Gastrocnemius medialis (tissue), 4 donors: ENCODE measurements at regions not wholly inside any gene's neighbourhood (a gene's known extent, or its start where the extent isn't known, plus 50 kb on each side); places are given as distances from the start of the nearest gene placed in this dataset.

Experiments used
- CTCF ChIP-seq, 5 experiments: fragments of 450-650 bp in 3 of 5; fragments of 200-600 bp in 2 of 5; sonication (generic) in 2 of 5; IDR thresholded peaks in 4 of 5; conservative IDR thresholded peaks in 1 of 5; 1 replicate in 4 of 5; 2 replicates in 1 of 5; pipeline ENCODE4 v1.5.1; 2016 to 2019; ENCODE audit warnings: antibody characterized with exemption in 5 of 5, mild to moderate bottlenecking in 3 of 5, moderate library complexity in 3 of 5
- POLR2A ChIP-seq, 2 donors: fragments of 450-650 bp; IDR thresholded peaks; one replicate each; pipeline ENCODE4 v1.6.1; 2017; ENCODE audit warnings: antibody characterized with exemption in 2 of 2, mild to moderate bottlenecking in 2 of 2, moderate library complexity in 2 of 2

DNA sequence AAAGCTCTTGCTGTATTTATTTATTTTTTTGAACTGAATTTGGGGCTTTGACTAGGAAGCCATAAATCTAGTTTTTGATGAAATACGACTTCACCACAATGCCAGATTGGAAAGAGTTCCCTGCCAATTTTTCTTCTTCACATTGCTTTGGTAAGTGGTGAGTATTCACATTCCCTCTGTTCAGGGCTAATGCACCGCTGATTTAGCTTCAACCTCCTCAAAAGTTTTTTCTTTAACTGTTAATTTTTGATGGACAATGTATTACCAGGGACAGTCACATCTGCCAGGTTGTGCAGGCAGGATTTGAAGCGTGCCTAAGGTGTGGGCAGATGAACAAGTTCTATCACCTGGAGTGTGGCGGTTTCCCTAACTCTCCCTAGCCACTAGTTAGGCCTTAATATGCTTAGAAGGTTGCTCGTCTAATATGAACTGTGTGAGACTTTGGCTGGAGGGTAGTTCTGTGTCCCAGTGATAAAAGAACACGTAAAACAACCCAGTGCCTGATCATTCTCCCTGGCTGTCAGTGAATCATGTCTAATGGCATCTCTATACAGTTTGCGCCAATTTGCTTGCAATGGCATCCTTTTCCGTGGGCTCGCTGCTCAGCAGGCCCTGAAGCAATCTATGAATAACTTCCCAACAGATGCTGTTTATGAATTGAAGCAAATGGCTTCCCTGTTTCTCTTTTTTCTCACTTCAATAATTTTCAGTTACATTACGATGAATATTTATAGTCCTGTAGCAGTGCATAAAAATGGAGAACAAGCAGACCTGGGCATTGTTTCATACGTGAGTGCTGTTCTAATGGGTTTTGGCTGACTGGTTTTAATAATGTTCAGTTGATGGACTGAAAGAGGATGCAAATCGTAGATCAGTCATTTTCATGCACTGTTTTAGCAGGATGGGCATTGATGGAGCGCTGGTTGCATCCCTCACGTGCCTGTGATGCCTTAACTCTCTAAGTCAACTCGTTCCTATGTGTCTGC lies 243.2 kb upstream of the SUCLG2 start:
- TF ChIP-seq CTCF (IDR thresholded peaks at IDR 0.05 in 4 of 5, conservative IDR thresholded peaks at IDR 0.05 in 1 of 5) (no peak), POLR2A (IDR thresholded peaks at IDR 0.05) (no peak)
